ENCODE measurements at regions not wholly inside any gene's neighbourhood (a gene's known extent, or its start where the extent isn't known, plus 50 kb on each side); places are given as distances from the start of the nearest gene placed in this dataset.

- TF ChIP-seq POLR2A (IDR thresholded peaks at IDR 0.05): no peak
- no peak for TF ChIP-seq CTCF (IDR thresholded peaks at IDR 0.05)
Observed at GRCh38 chr6:119818876-119819275, 469.3 kb upstream of the MAN1A1 start.

All from Peyer's patch (tissue), 4 donors.